HT-29 (cell line): ENCODE measurements at regions not wholly inside any gene's neighbourhood (a gene's known extent, or its start where the extent isn't known, plus 50 kb on each side); places are given as distances from the start of the nearest gene placed in this dataset.
"Not testable (repeated sequence)": the region's sequence is repeated elsewhere in the genome, so short reads cannot be mapped to it uniquely, and the experiment has no call there.

ENCODE experiments used
- DNase-seq: peaks from one replicate; pipeline ENCODE4 v3.0.0-alpha.2; 2015; ENCODE audit warnings: low spot score

- DNase-seq = no peak
Observed at GRCh38 chr10:118870467-118871243, 115.9 kb upstream of the CACUL1 start.

- no peak for DNase-seq
Observed at GRCh38 chr10:118871244-118871865, 116.6 kb upstream of the CACUL1 start.

DNA sequence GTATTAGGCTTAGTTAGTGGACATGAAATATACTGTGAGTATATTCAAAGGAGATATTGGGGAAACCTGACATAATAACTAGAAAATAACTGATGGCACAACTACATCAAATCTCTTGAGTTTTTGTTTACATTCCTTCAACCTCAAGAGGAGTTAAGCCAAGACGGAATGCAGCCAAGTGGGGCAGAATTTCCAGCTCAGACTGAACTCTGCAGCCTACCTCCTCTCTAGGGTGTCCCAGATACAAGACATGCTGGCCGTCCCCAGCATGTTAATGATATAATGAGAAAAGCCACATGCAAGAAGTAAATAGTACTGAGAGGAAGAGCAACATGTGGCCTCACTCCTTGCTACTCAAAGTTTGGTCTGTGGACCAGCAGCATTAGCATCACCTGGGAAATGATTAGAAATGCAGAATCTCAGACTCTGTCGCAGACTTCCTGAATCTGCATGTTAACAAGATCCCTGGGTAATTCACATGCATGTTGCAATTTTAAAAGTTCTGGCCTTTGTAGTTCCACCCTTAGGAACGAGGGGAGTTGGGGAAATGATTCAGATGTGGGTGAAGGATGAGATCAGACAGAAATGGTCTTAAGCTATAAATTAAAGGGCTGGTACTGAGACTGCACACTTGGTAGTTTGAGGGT lies 118.4 kb upstream of the CACUL1 start:
- no peak for DNase-seq

GRCh38 chr10:118873738-118874105 lies 119.0 kb upstream of the CACUL1 start:
- no peak for DNase-seq

DNA sequence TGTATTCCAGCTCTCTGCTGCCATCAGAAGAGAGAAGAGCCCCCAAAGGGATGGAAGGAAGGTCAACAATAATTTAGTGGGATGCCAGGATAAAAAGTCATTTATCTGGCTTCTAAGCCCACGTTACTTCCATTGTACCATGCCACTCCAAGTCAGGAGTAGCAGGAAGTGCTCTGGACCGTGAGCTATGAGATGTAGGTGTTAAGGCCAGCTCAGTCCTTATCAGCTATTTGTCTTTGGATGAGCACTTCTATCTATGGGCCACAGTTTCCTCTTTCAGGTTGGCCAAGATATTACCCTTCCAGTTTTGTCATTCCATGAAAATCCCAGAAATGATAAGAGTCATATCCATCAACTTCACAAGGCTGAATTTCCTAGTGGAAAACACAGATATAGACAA lies 119.4 kb upstream of the CACUL1 start:
- DNase-seq = no peak

- DNase-seq = no peak
Observed at GRCh38 chr10:118875087-118875486, 120.3 kb upstream of the CACUL1 start.

DNA sequence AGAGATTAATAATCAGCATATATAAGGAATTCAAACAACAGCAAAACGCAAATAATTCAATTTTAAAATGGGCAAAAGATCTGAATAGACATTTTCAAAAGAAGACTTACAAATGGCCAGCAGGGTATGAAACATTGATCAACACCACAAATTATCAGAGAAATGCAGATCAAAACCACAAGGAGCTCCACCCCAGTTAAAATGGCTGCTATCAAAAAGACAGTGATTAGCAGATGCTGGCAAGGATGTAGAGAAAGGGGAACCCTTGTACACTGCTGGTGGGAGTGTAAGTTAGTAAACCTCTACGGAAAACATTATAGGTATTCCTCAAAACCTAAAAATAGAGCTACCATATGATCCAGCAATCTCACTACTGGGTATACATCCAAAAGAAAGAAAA lies 128.0 kb upstream of the CACUL1 start:
- DNase-seq = no peak

GRCh38 chr10:118892255-118892654 lies 137.3 kb upstream of the NANOS1 start:
- DNase-seq = no peak

DNA sequence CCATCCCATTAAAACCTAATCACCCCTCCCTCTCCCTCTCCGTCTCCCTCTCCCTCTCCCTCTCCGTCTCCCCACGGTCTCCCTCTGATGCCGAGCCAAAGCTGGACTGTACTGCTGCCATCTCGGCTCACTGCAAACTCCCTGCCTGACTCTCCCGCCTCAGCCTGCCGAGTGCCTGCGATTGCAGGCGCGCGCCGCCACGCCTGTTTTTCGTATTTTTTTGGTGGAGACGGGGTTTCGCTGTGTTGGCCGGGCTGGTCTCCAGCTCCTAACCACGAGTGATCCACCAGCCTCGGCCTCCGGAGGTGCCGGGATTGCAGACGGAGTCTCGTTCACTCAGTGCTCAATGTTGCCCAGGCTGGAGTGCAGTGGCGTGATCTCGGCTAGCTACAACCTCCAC lies 134.6 kb upstream of the NANOS1 start:
- DNase-seq = not testable (repeated sequence)

DNA sequence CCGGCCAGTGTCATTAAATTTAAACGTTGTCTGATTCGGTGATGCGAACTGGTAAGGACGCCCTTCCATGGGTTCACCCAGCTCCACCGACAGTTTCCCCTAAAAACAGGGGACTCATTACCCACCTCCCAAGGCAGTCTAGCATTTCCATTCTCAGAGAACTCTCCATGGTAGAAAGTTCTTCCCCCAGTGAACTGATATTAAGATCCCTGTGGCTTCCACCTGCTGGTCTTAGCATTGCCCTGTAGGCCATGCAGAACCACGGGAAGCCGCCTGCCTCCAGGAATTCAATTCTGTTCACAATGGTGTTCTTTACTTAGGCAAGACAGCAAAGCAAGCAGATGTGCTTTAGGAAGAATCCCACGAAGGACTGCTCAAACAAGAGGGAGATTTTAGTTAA lies 128.9 kb upstream of the NANOS1 start:
- no peak for DNase-seq

- DNase-seq = no peak
Observed at GRCh38 chr10:118901380-118901779, 128.1 kb upstream of the NANOS1 start.

DNA sequence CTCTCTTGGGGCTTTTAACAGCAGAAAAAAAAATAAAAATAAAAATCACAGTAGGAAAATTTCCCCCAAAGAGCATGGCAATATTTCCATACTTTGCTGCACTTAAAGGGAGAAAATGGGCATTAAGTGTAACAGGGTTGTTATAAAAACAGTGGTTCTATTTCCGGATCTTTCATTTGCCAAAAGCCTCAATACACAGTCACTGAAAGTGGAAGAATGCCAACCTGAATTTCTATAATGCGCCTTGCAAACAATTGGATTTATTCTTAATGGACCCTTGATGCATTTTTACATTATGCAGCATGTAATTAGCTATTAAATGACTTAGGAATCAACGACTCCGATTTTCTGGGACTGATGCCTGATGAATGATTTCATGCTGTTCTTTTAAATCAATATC lies 127.6 kb upstream of the NANOS1 start:
- DNase-seq = no peak

GRCh38 chr10:118902656-118903055 lies 126.9 kb upstream of the NANOS1 start:
- DNase-seq = not testable (repeated sequence)

- DNase-seq = no peak
Observed at GRCh38 chr10:118903251-118903650, 126.3 kb upstream of the NANOS1 start.

DNA sequence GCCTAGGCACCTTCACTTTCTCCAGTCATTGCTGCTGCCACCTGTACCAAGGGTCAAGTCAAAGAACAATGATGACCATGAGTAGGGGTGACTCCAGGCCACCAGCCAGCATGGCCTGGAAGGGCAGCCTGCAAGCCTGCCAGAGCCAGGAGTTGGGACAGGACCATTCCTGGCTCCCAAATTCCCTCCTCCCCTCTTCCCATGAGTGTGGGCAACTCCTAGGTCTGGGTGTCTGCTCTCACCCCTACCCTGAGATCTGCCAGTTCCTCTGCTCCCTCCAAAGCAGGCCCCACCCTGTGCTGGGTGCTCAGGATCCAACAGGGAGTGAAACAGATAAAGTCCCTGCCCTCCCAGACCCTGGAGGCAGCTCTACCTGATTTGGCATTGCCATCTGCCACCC lies 125.8 kb upstream of the NANOS1 start:
- DNase-seq = no peak

- no peak for DNase-seq
Observed at GRCh38 chr10:118904286-118904685, 125.2 kb upstream of the NANOS1 start.

DNA sequence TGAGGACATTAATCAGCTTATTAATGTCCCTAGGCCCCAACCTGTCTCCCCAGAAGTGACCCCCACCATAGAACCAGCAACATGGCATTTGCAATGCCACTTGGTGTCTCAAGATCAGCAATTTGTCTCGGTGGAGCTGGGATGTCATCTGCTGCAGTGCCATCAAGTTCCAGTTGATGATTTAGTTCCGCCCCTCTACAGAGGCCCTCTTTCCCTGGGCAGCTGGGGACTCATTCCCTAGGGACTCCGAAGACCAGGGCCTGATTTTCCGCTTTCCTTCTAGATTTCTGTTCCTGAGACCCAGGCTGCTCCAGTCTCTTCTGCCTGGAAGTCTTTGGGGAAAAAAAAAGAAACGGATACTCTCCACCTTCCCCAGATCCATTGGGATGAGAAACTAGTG lies 122.5 kb upstream of the NANOS1 start:
- DNase-seq = no peak

DNA sequence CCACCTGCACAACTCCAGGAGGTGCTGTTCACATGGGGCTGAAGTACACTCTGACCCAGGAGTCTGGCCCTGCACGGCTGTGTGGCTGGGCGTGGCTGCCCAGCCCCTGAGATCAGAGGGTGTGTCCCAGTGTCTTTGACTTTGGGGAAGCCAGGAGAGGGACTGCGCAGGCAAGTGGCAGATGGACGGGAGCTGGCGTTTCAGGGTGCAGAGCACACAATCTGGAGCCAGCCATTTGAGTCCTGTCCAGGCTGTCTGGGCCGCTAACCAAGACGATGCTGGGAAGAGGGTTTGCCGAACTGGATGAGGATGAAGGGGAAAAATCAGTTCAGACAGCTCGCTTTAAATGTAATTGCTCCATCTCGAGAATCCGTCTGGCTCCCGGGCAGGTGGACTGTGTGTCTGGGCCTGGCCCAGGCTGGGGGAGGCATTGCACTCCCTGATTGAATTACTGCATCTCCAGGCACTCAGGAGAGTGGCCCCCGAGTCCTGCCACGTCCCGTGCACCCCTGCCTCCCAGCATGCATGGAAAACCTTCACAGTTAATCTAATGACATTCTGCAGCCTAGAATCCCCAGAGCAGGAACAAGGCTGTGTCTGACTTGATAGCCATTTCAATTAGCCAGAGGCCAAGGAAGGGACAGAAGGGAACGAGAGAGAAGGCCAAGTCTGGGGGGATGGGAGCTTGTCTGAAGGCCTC lies 120.8 kb upstream of the NANOS1 start:
- DNase-seq = no peak

DNA sequence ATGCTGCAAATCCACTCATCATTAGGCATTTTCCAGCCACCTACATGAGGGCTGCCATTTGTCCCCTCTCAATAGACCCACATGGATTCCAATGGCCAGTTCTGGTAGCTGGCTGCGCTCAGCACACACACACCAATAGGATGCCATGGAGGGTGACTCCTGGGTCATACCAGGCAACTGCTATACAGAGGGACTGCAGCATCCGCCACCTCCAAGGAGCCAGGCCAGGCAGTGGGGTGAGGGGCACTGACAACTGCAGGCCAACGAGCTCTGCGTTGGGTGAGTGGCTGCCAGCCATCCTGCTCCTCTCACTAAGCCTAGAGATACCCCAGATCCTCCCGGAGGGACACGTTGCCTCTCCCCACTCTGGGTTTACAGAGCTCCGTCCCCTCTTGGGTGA lies 118.8 kb upstream of the NANOS1 start:
- no peak for DNase-seq

GRCh38 chr10:118911363-118911762 lies 118.2 kb upstream of the NANOS1 start:
- DNase-seq = peak; percentile 21

- no peak for DNase-seq
Observed at GRCh38 chr10:118912961-118913600, 116.4 kb upstream of the NANOS1 start.

- DNase-seq = no peak
Observed at GRCh38 chr10:118913825-118914224, 115.7 kb upstream of the NANOS1 start.
